HL-60 (cell line): ENCODE measurements at regions not wholly inside any gene's neighbourhood (a gene's known extent, or its start where the extent isn't known, plus 50 kb on each side); places are given as distances from the start of the nearest gene placed in this dataset.

Source experiments
- GABPA ChIP-seq: IDR thresholded peaks from 2 replicates; pipeline ENCODE4 v1.6.1; 2012; ENCODE audit warnings: low read depth
- POLR2AphosphoS5 ChIP-seq: IDR thresholded peaks from 2 replicates; pipeline ENCODE4 v1.6.1; 2012; ENCODE audit warnings: low read depth
- TF ChIP-seq, protein P1 (sequence below): IDR thresholded peaks from one replicate; pipeline ENCODE4 v1.5.1; 2011; ENCODE audit warnings: low read length, control low read depth, inconsistent platforms; ENCODE audit not compliant: insufficient read depth
- TF ChIP-seq, protein P2 (sequence below): IDR thresholded peaks from 2 replicates; pipeline ENCODE4 v1.6.1; 2012; ENCODE audit warnings: low read depth; ENCODE audit not compliant: insufficient replicate concordance

DNA sequence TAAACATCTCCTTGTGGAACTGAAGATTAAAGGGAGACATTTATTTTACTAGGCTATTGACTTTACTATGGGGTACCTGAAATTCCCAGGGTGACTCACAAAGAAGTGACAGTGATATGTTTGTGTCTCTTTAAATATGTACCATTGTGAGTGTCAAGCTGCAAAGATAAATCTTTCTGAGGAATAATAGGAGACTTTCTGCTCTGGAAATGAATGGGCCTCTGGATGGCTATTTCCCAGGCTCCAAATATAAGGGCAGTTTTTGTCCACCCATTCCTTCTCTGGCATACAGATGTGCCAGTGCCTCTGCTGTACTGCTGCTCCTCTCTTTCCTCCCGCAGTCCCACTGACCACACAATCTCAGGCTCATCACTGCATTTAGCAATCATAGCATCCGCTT lies 586.4 kb upstream of the CNTNAP5 start:
- TF ChIP-seq POLR2AphosphoS5 (no peak), GABPA (no peak)
- TF ChIP-seq, protein P1, sequence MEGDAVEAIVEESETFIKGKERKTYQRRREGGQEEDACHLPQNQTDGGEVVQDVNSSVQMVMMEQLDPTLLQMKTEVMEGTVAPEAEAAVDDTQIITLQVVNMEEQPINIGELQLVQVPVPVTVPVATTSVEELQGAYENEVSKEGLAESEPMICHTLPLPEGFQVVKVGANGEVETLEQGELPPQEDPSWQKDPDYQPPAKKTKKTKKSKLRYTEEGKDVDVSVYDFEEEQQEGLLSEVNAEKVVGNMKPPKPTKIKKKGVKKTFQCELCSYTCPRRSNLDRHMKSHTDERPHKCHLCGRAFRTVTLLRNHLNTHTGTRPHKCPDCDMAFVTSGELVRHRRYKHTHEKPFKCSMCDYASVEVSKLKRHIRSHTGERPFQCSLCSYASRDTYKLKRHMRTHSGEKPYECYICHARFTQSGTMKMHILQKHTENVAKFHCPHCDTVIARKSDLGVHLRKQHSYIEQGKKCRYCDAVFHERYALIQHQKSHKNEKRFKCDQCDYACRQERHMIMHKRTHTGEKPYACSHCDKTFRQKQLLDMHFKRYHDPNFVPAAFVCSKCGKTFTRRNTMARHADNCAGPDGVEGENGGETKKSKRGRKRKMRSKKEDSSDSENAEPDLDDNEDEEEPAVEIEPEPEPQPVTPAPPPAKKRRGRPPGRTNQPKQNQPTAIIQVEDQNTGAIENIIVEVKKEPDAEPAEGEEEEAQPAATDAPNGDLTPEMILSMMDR: no peak
- TF ChIP-seq, protein P2, sequence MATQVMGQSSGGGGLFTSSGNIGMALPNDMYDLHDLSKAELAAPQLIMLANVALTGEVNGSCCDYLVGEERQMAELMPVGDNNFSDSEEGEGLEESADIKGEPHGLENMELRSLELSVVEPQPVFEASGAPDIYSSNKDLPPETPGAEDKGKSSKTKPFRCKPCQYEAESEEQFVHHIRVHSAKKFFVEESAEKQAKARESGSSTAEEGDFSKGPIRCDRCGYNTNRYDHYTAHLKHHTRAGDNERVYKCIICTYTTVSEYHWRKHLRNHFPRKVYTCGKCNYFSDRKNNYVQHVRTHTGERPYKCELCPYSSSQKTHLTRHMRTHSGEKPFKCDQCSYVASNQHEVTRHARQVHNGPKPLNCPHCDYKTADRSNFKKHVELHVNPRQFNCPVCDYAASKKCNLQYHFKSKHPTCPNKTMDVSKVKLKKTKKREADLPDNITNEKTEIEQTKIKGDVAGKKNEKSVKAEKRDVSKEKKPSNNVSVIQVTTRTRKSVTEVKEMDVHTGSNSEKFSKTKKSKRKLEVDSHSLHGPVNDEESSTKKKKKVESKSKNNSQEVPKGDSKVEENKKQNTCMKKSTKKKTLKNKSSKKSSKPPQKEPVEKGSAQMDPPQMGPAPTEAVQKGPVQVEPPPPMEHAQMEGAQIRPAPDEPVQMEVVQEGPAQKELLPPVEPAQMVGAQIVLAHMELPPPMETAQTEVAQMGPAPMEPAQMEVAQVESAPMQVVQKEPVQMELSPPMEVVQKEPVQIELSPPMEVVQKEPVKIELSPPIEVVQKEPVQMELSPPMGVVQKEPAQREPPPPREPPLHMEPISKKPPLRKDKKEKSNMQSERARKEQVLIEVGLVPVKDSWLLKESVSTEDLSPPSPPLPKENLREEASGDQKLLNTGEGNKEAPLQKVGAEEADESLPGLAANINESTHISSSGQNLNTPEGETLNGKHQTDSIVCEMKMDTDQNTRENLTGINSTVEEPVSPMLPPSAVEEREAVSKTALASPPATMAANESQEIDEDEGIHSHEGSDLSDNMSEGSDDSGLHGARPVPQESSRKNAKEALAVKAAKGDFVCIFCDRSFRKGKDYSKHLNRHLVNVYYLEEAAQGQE: no peak
